Uterus (tissue), 3 donors: ENCODE measurements at regions not wholly inside any gene's neighbourhood (a gene's known extent, or its start where the extent isn't known, plus 50 kb on each side); places are given as distances from the start of the nearest gene placed in this dataset.

ENCODE experiments used
- DNase-seq, 2 donors: peaks; one replicate each; pipeline ENCODE4 v3.0.0-alpha.2; 2019 to 2020
- H3K27ac ChIP-seq, 2 donors: fragments of 200-600 bp; sonication (generic); 1 replicate in 1 of 2; 2 replicates in 1 of 2; pipeline ENCODE4 v1.5.1; 2016 to 2018
- H3K27me3 ChIP-seq, 2 donors: fragments of 200-600 bp; sonication (generic); one replicate each; pipeline ENCODE4 v1.5.1; 2018 to 2019; ENCODE audit warnings: control low read depth in 1 of 2
- H3K36me3 ChIP-seq, 2 donors: fragments of 200-600 bp; sonication (generic); one replicate each; pipeline ENCODE4 v1.5.1; 2019; ENCODE audit warnings: control low read depth in 1 of 2
- H3K4me1 ChIP-seq, 2 donors: fragments of 200-600 bp; sonication (generic); one replicate each; pipeline ENCODE4 v1.5.1; 2018 to 2019; ENCODE audit warnings: control low read depth in 1 of 2
- H3K4me3 ChIP-seq, 2 donors: fragments of 200-600 bp; sonication (generic); 1 replicate in 1 of 2; 2 replicates in 1 of 2; pipeline ENCODE4 v1.5.1; 2018 to 2019; ENCODE audit warnings: mild to moderate bottlenecking in 1 of 2
- H3K9me3 ChIP-seq, 2 donors: fragments of 200-600 bp; sonication (generic); one replicate each; pipeline ENCODE4 v1.5.1; 2019; ENCODE audit warnings: control low read depth in 1 of 2
- CTCF ChIP-seq, 4 experiments: fragments of 200-600 bp in 2 of 4; fragments of 450-650 bp in 2 of 4; sonication (generic) in 2 of 4; IDR thresholded peaks; one replicate each; pipeline ENCODE4 v1.5.1; 2016 to 2019; ENCODE audit warnings: antibody characterized with exemption in 4 of 4, mild to moderate bottlenecking in 2 of 4, moderate library complexity in 1 of 4
- POLR2A ChIP-seq, 2 donors: fragments of 450-650 bp; IDR thresholded peaks; one replicate each; pipeline ENCODE4 v1.6.1; 2016; ENCODE audit warnings: antibody characterized with exemption in 2 of 2, mild to moderate bottlenecking in 1 of 2, moderate library complexity in 1 of 2
- intact Hi-C: fragments of 100-400 bp; cut with DNase I; formaldehyde crosslinking; loops from one replicate; pipeline ENCODE4 v1.15.1; 2023; ENCODE audit warnings: low total_unique reads
- donor health status: DM: yes; HTN: yes; CAD: no.

- H3K36me3 ChIP-seq: no peaks in the 10 kb centered on the region
- H3K4me3 ChIP-seq: no peak overlapping the region
- no peaks in the 10 kb centered on the region for H3K4me1 ChIP-seq
- H3K27ac ChIP-seq: no peak overlapping the region
- intact Hi-C loops: no loop called here
- no peaks in the 10 kb centered on the region for H3K9me3 ChIP-seq
- no peak for TF ChIP-seq POLR2A (IDR thresholded peaks at IDR 0.05)
- TF ChIP-seq CTCF (IDR thresholded peaks at IDR 0.05): no peak
- H3K27me3 ChIP-seq: no peaks in the 10 kb centered on the region
- no peak for DNase-seq
These were observed 84.8 kb downstream of the IRF8 start for GRCh38 chr16:85983606-85984230.

GRCh38 chr16:85984231-85984880, 85.4 kb downstream of the IRF8 start:
- TF ChIP-seq POLR2A (IDR thresholded peaks at IDR 0.05): no peak
- no peak for TF ChIP-seq CTCF (IDR thresholded peaks at IDR 0.05)
- no peaks in the 10 kb centered on the region for H3K27me3 ChIP-seq
- H3K9me3 ChIP-seq: no peaks in the 10 kb centered on the region
- no peak for DNase-seq
- no peaks in the 10 kb centered on the region for H3K36me3 ChIP-seq
- no peak overlapping the region for H3K27ac ChIP-seq
- intact Hi-C loops: no loop called here
- no peaks in the 10 kb centered on the region for H3K4me1 ChIP-seq
- H3K4me3 ChIP-seq: no peak overlapping the region

- Histone ChIP-seq H3K36me3 (no peaks in the 10 kb centered on the region), H3K27me3 (no peaks in the 10 kb centered on the region), H3K4me1 (no peaks in the 10 kb centered on the region), H3K27ac (no peak overlapping the region), H3K9me3 (no peaks in the 10 kb centered on the region), H3K4me3 (no peak overlapping the region)
- intact Hi-C loops: no loop called here
- DNase-seq: no peak
- TF ChIP-seq CTCF (IDR thresholded peaks at IDR 0.05) (no peak), POLR2A (IDR thresholded peaks at IDR 0.05) (no peak)
These were observed 86.0 kb downstream of the IRF8 start for GRCh38 chr16:85984947-85985451.

GRCh38 chr16:85986931-85987749, 88.2 kb downstream of the IRF8 start:
- TF ChIP-seq POLR2A (IDR thresholded peaks at IDR 0.05) (no peak), CTCF (IDR thresholded peaks at IDR 0.05) (peak; percentile 25 to 43 (median 40))
- H3K27me3 ChIP-seq: no peaks in the 10 kb centered on the region
- no peak overlapping the region for H3K4me3 ChIP-seq
- no peak overlapping the region for H3K27ac ChIP-seq
- no peaks in the 10 kb centered on the region for H3K9me3 ChIP-seq
- H3K36me3 ChIP-seq: no peaks in the 10 kb centered on the region
- DNase-seq: no peak
- no peaks in the 10 kb centered on the region for H3K4me1 ChIP-seq
- intact Hi-C loops: no loop called here

- no peak for DNase-seq
- Histone ChIP-seq H3K4me3 (no peak overlapping the region), H3K27me3 (no peaks in the 10 kb centered on the region), H3K9me3 (no peaks in the 10 kb centered on the region), H3K27ac (no peak overlapping the region), H3K4me1 (no peaks in the 10 kb centered on the region), H3K36me3 (no peaks in the 10 kb centered on the region)
- TF ChIP-seq POLR2A (IDR thresholded peaks at IDR 0.05): no peak
- no peak for TF ChIP-seq CTCF (IDR thresholded peaks at IDR 0.05)
- intact Hi-C loops: no loop called here
These were observed 88.8 kb downstream of the IRF8 start for GRCh38 chr16:85987750-85988078.
